SK-N-MC (cell line): ENCODE measurements at regions not wholly inside any gene's neighbourhood (a gene's known extent, or its start where the extent isn't known, plus 50 kb on each side); places are given as distances from the start of the nearest gene placed in this dataset.

Experiments used
- DNase-seq: peaks from one replicate; pipeline ENCODE4 v3.0.0-alpha.2; 2011; ENCODE audit warnings: low read depth, low spot score
- H3K27ac ChIP-seq: fragments of 200-600 bp; sonication (generic); 2 replicates; pipeline ENCODE4 v1.5.1; 2016; ENCODE audit warnings: mixed run types
- H3K36me3 ChIP-seq: fragments of 200-600 bp; sonication (generic); 2 replicates; pipeline ENCODE4 v1.6.1; 2017; ENCODE audit warnings: antibody characterized with exemption, low read length, mixed read lengths; ENCODE audit not compliant: insufficient read depth
- H3K4me3 ChIP-seq: fragments of 200-600 bp; sonication (generic); 2 replicates; pipeline ENCODE4 v1.5.1; 2016
- H3K9ac ChIP-seq: fragments of 200-600 bp; sonication (generic); 2 replicates; pipeline ENCODE4 v1.8.0; 2017; ENCODE audit warnings: mixed run types, mixed read lengths; ENCODE audit not compliant: insufficient read length
- H3K9me3 ChIP-seq: fragments of 200-600 bp; sonication (generic); 2 replicates; pipeline ENCODE4 v1.6.1; 2017; ENCODE audit warnings: low read depth, mild to moderate bottlenecking, antibody characterized with exemption, low read length, moderate library complexity, mixed read lengths
- EZH2 ChIP-seq: fragments of 200-600 bp; sonication (generic); IDR thresholded peaks from one replicate; pipeline ENCODE4 v1.6.1; 2017; ENCODE audit warnings: antibody characterized with exemption
- FOXP2 ChIP-seq: optimal IDR thresholded peaks from 2 replicates; pipeline ENCODE3; 2011; ENCODE audit warnings: mild to moderate bottlenecking, moderate library complexity; ENCODE audit not compliant: insufficient read depth; ENCODE audit errors: extremely low read length, control extremely low read depth
- POLR2AphosphoS5 ChIP-seq: IDR thresholded peaks from 2 replicates; pipeline ENCODE4 v1.6.1; 2012; ENCODE audit warnings: mild to moderate bottlenecking, low read depth, low read length, borderline replicate concordance

GRCh38 chr3:34248352-34248751, 449.9 kb downstream of the PDCD6IP start:
- DNase-seq, result no peak
- Histone ChIP-seq H3K36me3 (no peaks in the 10 kb centered on the region), H3K9me3 (no peaks in the 10 kb centered on the region), H3K9ac (no peak overlapping the region), H3K27ac (no peak overlapping the region), H3K4me3 (no peak overlapping the region)
- no peak for TF ChIP-seq FOXP2
- TF ChIP-seq POLR2AphosphoS5, result no peak
- TF ChIP-seq EZH2, result no peak

- Histone ChIP-seq H3K9me3 (no peaks in the 10 kb centered on the region), H3K9ac (no peak overlapping the region), H3K36me3 (no peaks in the 10 kb centered on the region), H3K4me3 (no peak overlapping the region), H3K27ac (no peak overlapping the region)
- no peak for DNase-seq
- no peak for TF ChIP-seq EZH2
- TF ChIP-seq POLR2AphosphoS5, result no peak
- no peak for TF ChIP-seq FOXP2
Measured at GRCh38 chr3:34254285-34254684, 455.9 kb downstream of the PDCD6IP start.

GRCh38 chr3:34256021-34256420, 457.6 kb downstream of the PDCD6IP start:
- no peak overlapping the region for H3K27ac ChIP-seq
- no peak overlapping the region for H3K4me3 ChIP-seq
- H3K9me3 ChIP-seq, result no peaks in the 10 kb centered on the region
- no peak overlapping the region for H3K9ac ChIP-seq
- DNase-seq, result no peak
- H3K36me3 ChIP-seq, result no peaks in the 10 kb centered on the region
- TF ChIP-seq EZH2 (no peak), FOXP2 (no peak), POLR2AphosphoS5 (no peak)

GRCh38 chr3:34256791-34257190, 458.4 kb downstream of the PDCD6IP start:
- Histone ChIP-seq H3K9me3 (no peaks in the 10 kb centered on the region), H3K27ac (no peak overlapping the region), H3K4me3 (no peak overlapping the region), H3K9ac (no peak overlapping the region), H3K36me3 (no peaks in the 10 kb centered on the region)
- TF ChIP-seq POLR2AphosphoS5 (no peak), EZH2 (no peak), FOXP2 (no peak)
- DNase-seq, result no peak

GRCh38 chr3:34258271-34258998, 460.0 kb downstream of the PDCD6IP start:
- Histone ChIP-seq H3K36me3 (no peaks in the 10 kb centered on the region), H3K27ac (no peak overlapping the region), H3K9ac (no peak overlapping the region), H3K9me3 (no peaks in the 10 kb centered on the region), H3K4me3 (no peak overlapping the region)
- no peak for DNase-seq
- no peak for TF ChIP-seq POLR2AphosphoS5
- no peak for TF ChIP-seq EZH2
- no peak for TF ChIP-seq FOXP2

GRCh38 chr3:34260271-34261000, 462.0 kb downstream of the PDCD6IP start:
- Histone ChIP-seq H3K9me3 (no peaks in the 10 kb centered on the region), H3K27ac (peak overlapping the region; percentile 95), H3K36me3 (no peaks in the 10 kb centered on the region), H3K4me3 (peak overlapping the region; percentile 9; the same call in 1 of the 2 replicates), H3K9ac (peak overlapping the region; percentile 59)
- no peak for TF ChIP-seq POLR2AphosphoS5
- no peak for TF ChIP-seq EZH2
- no peak for TF ChIP-seq FOXP2
- DNase-seq, result no peak

GRCh38 chr3:34261001-34261385, 462.6 kb downstream of the PDCD6IP start:
- DNase-seq, result no peak
- Histone ChIP-seq H3K27ac (peak overlapping the region; percentile 95), H3K9me3 (no peaks in the 10 kb centered on the region), H3K36me3 (no peaks in the 10 kb centered on the region), H3K9ac (peak overlapping the region; percentile 59), H3K4me3 (peak overlapping the region; percentile 9; the same call in 1 of the 2 replicates)
- TF ChIP-seq POLR2AphosphoS5 (no peak), FOXP2 (no peak), EZH2 (no peak)

GRCh38 chr3:34263101-34263621, 464.7 kb downstream of the PDCD6IP start:
- no peak for DNase-seq
- TF ChIP-seq EZH2, result no peak
- no peak for TF ChIP-seq POLR2AphosphoS5
- TF ChIP-seq FOXP2, result no peak
- Histone ChIP-seq H3K9me3 (no peaks in the 10 kb centered on the region), H3K4me3 (0 out of 2 replicates have a peak overlapping the region, but pooled peaks have one; percentile 28), H3K36me3 (no peaks in the 10 kb centered on the region), H3K9ac (peak overlapping the region; percentile 22), H3K27ac (peak overlapping the region; percentile 95)
